Stomach (tissue), 8 donors: ENCODE measurements at regions not wholly inside any gene's neighbourhood (a gene's known extent, or its start where the extent isn't known, plus 50 kb on each side); places are given as distances from the start of the nearest gene placed in this dataset.

Experiments
- DNase-seq, 2 donors: peaks; one replicate each; pipeline versions ENCODE4 v3.0.0 to v3.0.0-alpha.2; 2013 to 2019
- H3K27ac ChIP-seq, 5 donors: fragments of 200-600 bp in 4 of 5; sonication (generic) in 4 of 5; one replicate each; pipeline ENCODE4 v1.5.1; 2013 to 2019; ENCODE audit warnings: mild to moderate bottlenecking in 1 of 5, moderate library complexity in 1 of 5
- H3K27me3 ChIP-seq, 3 donors: fragments of 200-600 bp; sonication (generic); one replicate each; pipeline ENCODE4 v1.5.1; 2017 to 2019; ENCODE audit warnings: mixed run types in 1 of 3
- H3K36me3 ChIP-seq, 4 donors: fragments of 200-600 bp; sonication (generic); 1 replicate in 3 of 4; 2 replicates in 1 of 4; pipeline ENCODE4 v1.5.1; 2016 to 2019
- H3K4me1 ChIP-seq, 4 donors: fragments of 200-600 bp; sonication (generic); one replicate each; pipeline ENCODE4 v1.5.1; 2016 to 2019
- H3K4me3 ChIP-seq, 4 donors: fragments of 200-600 bp; sonication (generic) in 3 of 4; one replicate each; pipeline ENCODE4 v1.5.1; 2016 to 2019; ENCODE audit warnings: mild to moderate bottlenecking in 1 of 4
- H3K9me3 ChIP-seq, 4 donors: fragments of 200-600 bp; sonication (generic); one replicate each; pipeline ENCODE4 v1.5.1; 2016 to 2019
- EP300 ChIP-seq: sonication (generic); formaldehyde crosslinking; IDR thresholded peaks from one replicate; pipeline ENCODE4 v1.6.1; 2017; ENCODE audit warnings: antibody characterized with exemption
- POLR2A ChIP-seq, 4 donors: fragments of 450-650 bp; IDR thresholded peaks; one replicate each; pipeline ENCODE4 v1.6.1; 2016; ENCODE audit warnings: antibody characterized with exemption in 4 of 4, control low read depth in 2 of 4, mild to moderate bottlenecking in 1 of 4, moderate library complexity in 1 of 4
- POLR2AphosphoS5 ChIP-seq, 3 donors: sonication (generic); formaldehyde crosslinking; IDR thresholded peaks; one replicate each; pipeline ENCODE4 v1.6.1; 2016; ENCODE audit warnings: antibody characterized with exemption in 3 of 3
- WGBS, 5 donors: extraction: QIAGEN DNeasy Blood & Tissue Kit in 3 of 5; methylation state at CpG; one replicate each; pipeline versions ENCODE4 v1.1.5 to v1.1.7; 2013 to 2018; 5-methylcytosine and 5-hydroxymethylcytosine counted together
- intact Hi-C: fragments of 100-400 bp; cut with DNase I; formaldehyde crosslinking; loops from one replicate; pipeline ENCODE4 v1.15.1; 2023; ENCODE audit warnings: low total_unique reads
- TF ChIP-seq, protein P1 (sequence below), 7 experiments: fragments of 450-650 bp in 4 of 7; fragments of 200-600 bp in 3 of 7; sonication (generic) in 3 of 7; IDR thresholded peaks; one replicate each; pipeline ENCODE4 v1.5.1; 2016 to 2019; ENCODE audit warnings: antibody characterized with exemption in 7 of 7, control low read depth in 2 of 7, mild to moderate bottlenecking in 1 of 7
- donor health status: healthy with polysubstance abuse.
- donor health status: Bipolar disorder and iron deficiency.
- donor health status: healthy.

DNA sequence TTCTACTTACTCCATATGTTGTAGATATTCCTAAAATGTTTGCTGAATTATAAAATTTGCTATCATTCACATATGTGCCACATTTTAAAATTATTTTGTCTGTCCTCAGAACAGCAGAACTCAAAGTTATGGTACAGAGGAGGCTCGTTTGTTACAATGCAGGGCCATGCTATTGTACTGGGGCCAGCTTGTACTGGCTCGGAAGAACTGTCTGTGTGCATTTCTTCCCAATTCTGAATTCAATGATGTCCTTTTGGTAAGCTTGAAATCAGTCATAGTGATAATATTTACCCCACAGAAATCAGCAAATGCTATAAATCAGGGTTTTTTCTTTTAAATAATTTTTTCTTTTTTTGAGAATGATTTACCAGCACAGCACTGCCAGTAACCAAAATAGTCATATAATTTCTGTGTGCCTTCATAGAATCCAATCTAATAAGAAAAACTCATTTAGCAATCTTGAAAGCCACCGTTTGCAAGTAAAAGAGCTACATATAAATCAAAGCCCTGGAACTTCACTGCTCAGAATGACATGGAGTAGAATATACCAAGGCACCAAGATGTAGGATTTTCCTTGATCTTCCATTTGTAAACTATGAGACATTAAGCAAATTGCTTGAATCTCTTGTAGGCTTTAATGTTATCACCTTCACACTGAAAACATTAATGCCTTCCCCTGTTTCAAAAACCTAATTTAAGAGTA lies 90.7 kb upstream of the EPHA4 start:
- Histone ChIP-seq H3K27ac (no peak overlapping the region), H3K9me3 (no peaks in the 10 kb centered on the region), H3K4me3 (no peak overlapping the region), H3K4me1 (no peaks in the 10 kb centered on the region), H3K36me3 (no peaks in the 10 kb centered on the region), H3K27me3 (no peaks in the 10 kb centered on the region)
- 65 to 76% (median 71%) methylated on average over 3 of the region's 3 CpGs for WGBS, 5 donors
- no peak for TF ChIP-seq EP300
- TF ChIP-seq POLR2AphosphoS5 (IDR thresholded peaks at IDR 0.05), result no peak
- TF ChIP-seq, protein P1, sequence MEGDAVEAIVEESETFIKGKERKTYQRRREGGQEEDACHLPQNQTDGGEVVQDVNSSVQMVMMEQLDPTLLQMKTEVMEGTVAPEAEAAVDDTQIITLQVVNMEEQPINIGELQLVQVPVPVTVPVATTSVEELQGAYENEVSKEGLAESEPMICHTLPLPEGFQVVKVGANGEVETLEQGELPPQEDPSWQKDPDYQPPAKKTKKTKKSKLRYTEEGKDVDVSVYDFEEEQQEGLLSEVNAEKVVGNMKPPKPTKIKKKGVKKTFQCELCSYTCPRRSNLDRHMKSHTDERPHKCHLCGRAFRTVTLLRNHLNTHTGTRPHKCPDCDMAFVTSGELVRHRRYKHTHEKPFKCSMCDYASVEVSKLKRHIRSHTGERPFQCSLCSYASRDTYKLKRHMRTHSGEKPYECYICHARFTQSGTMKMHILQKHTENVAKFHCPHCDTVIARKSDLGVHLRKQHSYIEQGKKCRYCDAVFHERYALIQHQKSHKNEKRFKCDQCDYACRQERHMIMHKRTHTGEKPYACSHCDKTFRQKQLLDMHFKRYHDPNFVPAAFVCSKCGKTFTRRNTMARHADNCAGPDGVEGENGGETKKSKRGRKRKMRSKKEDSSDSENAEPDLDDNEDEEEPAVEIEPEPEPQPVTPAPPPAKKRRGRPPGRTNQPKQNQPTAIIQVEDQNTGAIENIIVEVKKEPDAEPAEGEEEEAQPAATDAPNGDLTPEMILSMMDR (IDR thresholded peaks at IDR 0.05), result no peak
- TF ChIP-seq POLR2A (IDR thresholded peaks at IDR 0.05), result no peak
- no peak for DNase-seq
- intact Hi-C loops, result no loop called here

DNA sequence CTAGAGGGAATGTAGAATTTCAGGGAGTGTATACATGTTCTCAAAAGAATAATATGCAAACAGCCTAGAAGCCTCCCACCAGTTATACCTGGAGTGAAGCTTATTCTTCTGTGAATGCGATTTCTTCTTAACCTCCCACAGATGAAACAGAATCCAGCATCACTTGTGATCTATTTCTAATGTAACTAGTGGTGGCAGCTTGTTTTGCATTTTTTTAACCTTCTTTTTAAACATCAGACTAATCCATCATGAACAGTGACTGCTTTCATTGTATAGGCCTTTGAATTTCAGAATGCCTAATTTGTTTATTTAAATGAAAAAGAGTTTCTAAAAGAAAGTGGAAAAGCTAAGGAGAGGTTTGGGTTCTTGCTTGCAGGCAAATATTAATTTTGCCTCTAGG lies 85.7 kb upstream of the EPHA4 start:
- H3K27me3 ChIP-seq, result no peaks in the 10 kb centered on the region
- H3K36me3 ChIP-seq, result no peaks in the 10 kb centered on the region
- H3K9me3 ChIP-seq, result no peaks in the 10 kb centered on the region
- no peak for DNase-seq
- no peaks in the 10 kb centered on the region for H3K4me1 ChIP-seq
- TF ChIP-seq POLR2AphosphoS5 (IDR thresholded peaks at IDR 0.05), result no peak
- TF ChIP-seq POLR2A (IDR thresholded peaks at IDR 0.05), result no peak
- TF ChIP-seq EP300, result no peak
- TF ChIP-seq, protein P1 (IDR thresholded peaks at IDR 0.05), result no peak
- intact Hi-C loops, result no loop called here
- H3K4me3 ChIP-seq, result no peak overlapping the region
- WGBS, 5 donors, result 65 to 79% (median 74%) methylated on average over 1 of the region's 1 CpG
- H3K27ac ChIP-seq, result no peak overlapping the region

DNA sequence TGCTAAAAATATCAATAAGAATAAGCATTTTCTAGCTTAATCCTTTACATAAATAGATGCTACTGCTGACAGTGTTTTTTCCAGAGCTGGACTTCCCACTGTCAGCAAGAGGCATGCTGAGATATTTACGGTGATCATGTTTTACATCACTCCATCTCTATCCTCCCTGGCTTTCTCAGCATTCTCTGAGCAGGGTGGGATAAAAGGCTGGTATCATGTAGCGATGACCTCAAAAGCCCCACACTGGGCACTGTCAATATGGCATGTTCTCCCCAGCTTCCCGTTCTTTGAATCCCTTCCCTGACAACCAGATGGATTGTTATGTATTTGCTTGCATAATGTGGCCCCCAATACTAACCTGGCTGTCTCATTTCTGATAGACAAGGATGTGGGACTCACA lies 83.2 kb upstream of the EPHA4 start:
- H3K4me3 ChIP-seq, result no peak overlapping the region
- intact Hi-C loops, result no loop called here
- WGBS, 5 donors, result 55 to 75% (median 65%) methylated on average over 3 of the region's 3 CpGs
- H3K36me3 ChIP-seq, result no peaks in the 10 kb centered on the region
- H3K27me3 ChIP-seq, result no peaks in the 10 kb centered on the region
- no peak overlapping the region for H3K27ac ChIP-seq
- H3K4me1 ChIP-seq, result no peaks in the 10 kb centered on the region
- H3K9me3 ChIP-seq, result no peaks in the 10 kb centered on the region
- DNase-seq, result no peak
- TF ChIP-seq EP300, result no peak
- TF ChIP-seq POLR2A (IDR thresholded peaks at IDR 0.05), result no peak
- no peak for TF ChIP-seq POLR2AphosphoS5 (IDR thresholded peaks at IDR 0.05)

DNA sequence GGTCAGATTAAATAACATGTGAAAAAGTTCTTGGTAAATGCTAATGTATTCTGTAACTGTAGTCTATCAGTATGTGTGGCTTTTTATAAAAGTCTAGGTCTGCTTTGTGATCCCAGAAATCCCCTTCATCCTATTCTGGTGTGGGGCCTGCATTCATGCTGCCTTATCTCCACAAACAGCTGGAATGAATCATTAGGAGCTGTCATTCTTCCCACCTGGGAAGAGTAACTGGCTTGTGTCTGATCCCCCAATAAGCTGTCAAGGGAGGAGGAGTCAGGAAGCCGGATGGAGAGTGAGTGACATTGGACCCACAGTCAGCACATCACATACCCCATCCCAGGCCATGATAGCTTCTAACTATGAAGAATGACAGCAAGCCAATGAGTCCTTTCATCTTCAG lies 81.1 kb upstream of the EPHA4 start:
- Histone ChIP-seq H3K27me3 (no peaks in the 10 kb centered on the region), H3K27ac (no peak overlapping the region), H3K9me3 (no peaks in the 10 kb centered on the region), H3K36me3 (no peaks in the 10 kb centered on the region), H3K4me1 (no peaks in the 10 kb centered on the region), H3K4me3 (no peak overlapping the region)
- intact Hi-C loops, result no loop called here
- TF ChIP-seq, protein P1 (IDR thresholded peaks at IDR 0.05), result no peak
- TF ChIP-seq POLR2A (IDR thresholded peaks at IDR 0.05) (no peak), EP300 (no peak), POLR2AphosphoS5 (IDR thresholded peaks at IDR 0.05) (no peak)
- WGBS, 5 donors, result 39 to 59% (median 51%) methylated on average over 1 of the region's 1 CpG
- DNase-seq, result no peak

DNA sequence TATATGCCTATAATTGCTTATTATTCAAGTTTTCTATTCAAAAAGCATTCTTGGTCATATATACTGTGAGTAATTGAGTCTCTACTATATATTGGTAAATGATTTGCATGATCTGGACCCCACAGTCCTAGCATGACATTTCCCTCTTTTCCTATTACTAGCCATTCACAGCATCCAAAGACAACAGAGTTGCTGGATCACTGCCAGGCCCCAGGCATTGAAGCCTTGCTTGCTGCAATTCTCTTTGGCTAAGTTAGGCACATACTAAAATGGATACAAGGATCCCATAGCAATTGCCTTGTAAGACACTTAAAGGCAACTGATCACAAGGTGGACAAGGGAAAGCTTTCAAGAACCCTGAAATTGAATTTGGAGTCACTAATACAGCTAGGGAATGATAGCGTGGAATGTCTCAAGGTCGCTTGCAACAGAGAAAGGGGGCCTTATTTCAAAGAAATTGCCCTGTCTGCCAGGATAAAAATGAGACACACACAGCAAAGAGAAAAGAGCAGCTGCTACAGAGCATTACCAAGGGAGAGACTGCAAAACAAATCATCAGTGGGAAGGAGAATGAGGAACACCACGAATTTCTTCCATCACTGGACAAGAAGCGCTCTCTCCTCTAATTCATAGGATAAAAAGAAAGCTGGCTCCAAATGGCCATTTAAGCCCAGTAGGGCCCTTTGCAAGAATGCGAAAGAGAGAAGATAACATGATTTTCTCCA lies 77.1 kb upstream of the EPHA4 start:
- no peak overlapping the region for H3K27ac ChIP-seq
- DNase-seq, result peak in 1 of 2 donors; percentile 50
- TF ChIP-seq POLR2AphosphoS5 (IDR thresholded peaks at IDR 0.05) (no peak), EP300 (no peak), POLR2A (IDR thresholded peaks at IDR 0.05) (no peak)
- TF ChIP-seq, protein P1 (IDR thresholded peaks at IDR 0.05), result no peak
- H3K27me3 ChIP-seq, result no peaks in the 10 kb centered on the region
- H3K9me3 ChIP-seq, result no peaks in the 10 kb centered on the region
- intact Hi-C loops, result no loop called here
- 77 to 86% (median 84%) methylated on average over 5 of the region's 5 CpGs for WGBS, 5 donors
- no peak overlapping the region for H3K4me3 ChIP-seq
- H3K4me1 ChIP-seq, result no peaks in the 10 kb centered on the region
- H3K36me3 ChIP-seq, result no peaks in the 10 kb centered on the region
